ENCODE measurements at regions not wholly inside any gene's neighbourhood (a gene's known extent, or its start where the extent isn't known, plus 50 kb on each side); places are given as distances from the start of the nearest gene placed in this dataset.

- POLR2A ChIA-PET = no interaction called here
- TF ChIP-seq NFE2L2 (conservative IDR thresholded peaks at IDR 0.05; ENCODE audit: low read length) = no peak
- TF ChIP-seq CBX2 (IDR thresholded peaks at IDR 0.05; ENCODE audit: borderline replicate concordance, low read depth) = no peak
- TF ChIP-seq E2F6 (IDR thresholded peaks at IDR 0.05; ENCODE audit: borderline replicate concordance, low read depth) = no peak
- TF ChIP-seq ZNF302 (CRISPR knock-in tag; IDR thresholded peaks at IDR 0.05) = no peak
- TF ChIP-seq TP53 (CRISPR knock-in tag; IDR thresholded peaks at IDR 0.05) = no peak
Measured at GRCh38 chr5:73330613-73331012, 118.0 kb downstream of the FOXD1 start.

GRCh38 chr5:73328640-73329039, 119.9 kb downstream of the FOXD1 start:
- FAIRE-seq = peak; percentile 23
- 0 out of 3 replicates have a peak, but pooled peaks cover 2% of the 10 kb centered on the region for H3K4me1 ChIP-seq
- DNase-seq (ENCODE audit: low read depth in 1 of 2, low spot score in 1 of 2) = no peak
- H3K4me3 ChIP-seq = no peak overlapping the region
- 87% methylated on average over 1 of the region's 1 CpG for WGBS (ENCODE audit: missing lambda C conversion rate)
- peaks cover 21% of the 10 kb centered on the region for H3K9me3 ChIP-seq
- ChIA-PET POLR2A (no interaction called here), CTCF (no interaction called here)
- no peak for TF ChIP-seq MAFK (IDR thresholded peaks at IDR 0.05; ENCODE audit: partially characterized antibody)
- H3K4me2 ChIP-seq = no peak overlapping the region
- H3K27ac ChIP-seq = no peak overlapping the region
- no peak for ATAC-seq

More at GRCh38 chr5:73330613-73331012, 118.0 kb downstream of the FOXD1 start:
- ATAC-seq (no peak), FAIRE-seq (no peak), DNase-seq (ENCODE audit: low read depth in 1 of 2, low spot score in 1 of 2) (no peak)
- H3K27ac ChIP-seq = no peak overlapping the region
- no peak overlapping the region for H3K4me2 ChIP-seq
- H3K4me1 ChIP-seq = 0 out of 3 replicates have a peak, but pooled peaks cover 2% of the 10 kb centered on the region
- 4% methylated on average over 1 of the region's 1 CpG for WGBS (ENCODE audit: missing lambda C conversion rate)
- CTCF ChIA-PET = no interaction called here
- peaks cover 21% of the 10 kb centered on the region for H3K9me3 ChIP-seq
- H3K4me3 ChIP-seq = no peak overlapping the region

- DNase-seq (ENCODE audit: low read depth in 1 of 2, low spot score in 1 of 2) = no peak
- 45% methylated on average over 2 of the region's 2 CpGs for WGBS (ENCODE audit: missing lambda C conversion rate)
- 0 out of 6 replicates have a peak overlapping the region, but pooled peaks of 1 of the 2 experiments have one; percentile 0 for H3K27ac ChIP-seq
- no peak for FAIRE-seq
- POLR2A ChIA-PET = no interaction called here
- peaks cover 21% of the 10 kb centered on the region for H3K9me3 ChIP-seq
- 0 out of 6 replicates have a peak, but pooled peaks of 1 of the 2 experiments have one; percentile 19 for ATAC-seq
- TF ChIP-seq POLR2A (IDR thresholded peaks at IDR 0.05; ENCODE audit: low read length) = no peak
- TF ChIP-seq HDAC2 (IDR thresholded peaks at IDR 0.05) = no peak
- no peak for TF ChIP-seq ZFP36 (IDR thresholded peaks at IDR 0.05; ENCODE audit: borderline replicate concordance, partially characterized antibody)
- TF ChIP-seq JUN (IDR thresholded peaks at IDR 0.05) = no peak
- no peak for TF ChIP-seq ATOH8 (CRISPR knock-in tag; IDR thresholded peaks at IDR 0.05; ENCODE audit: low read depth)
- TF ChIP-seq EHF (CRISPR knock-in tag; IDR thresholded peaks at IDR 0.05) = no peak
- peak; percentile 55 for TF ChIP-seq MAFK (IDR thresholded peaks at IDR 0.05; ENCODE audit: partially characterized antibody)
- TF ChIP-seq TFCP2L1 (CRISPR knock-in tag; IDR thresholded peaks at IDR 0.05) = no peak
- no peak for TF ChIP-seq ELK1 (IDR thresholded peaks at IDR 0.05; ENCODE audit: low read depth, low read length)
- TF ChIP-seq RNF2 (IDR thresholded peaks at IDR 0.05; ENCODE audit: borderline replicate concordance, low read depth) = no peak
- TF ChIP-seq HEYL (CRISPR knock-in tag; IDR thresholded peaks at IDR 0.05) = no peak
- peak; percentile 78 for TF ChIP-seq NFE2L2 (conservative IDR thresholded peaks at IDR 0.05; ENCODE audit: low read length)
- TF ChIP-seq TP53 (CRISPR knock-in tag; IDR thresholded peaks at IDR 0.05) = no peak
- 0 out of 3 replicates have a peak, but pooled peaks cover 2% of the 10 kb centered on the region for H3K4me1 ChIP-seq
- H3K4me3 ChIP-seq = no peak overlapping the region
- no peak overlapping the region for H3K4me2 ChIP-seq
- CTCF ChIA-PET = interaction anchor here (1.5 kb wide), 1 partner anchor 14 kb away, joined by 3 read pairs; no protein-coding TSS in a partner anchor
Measured at GRCh38 chr5:73327908-73328455, 120.6 kb downstream of the FOXD1 start.

- no peak for DNase-seq (ENCODE audit: low read depth in 1 of 2, low spot score in 1 of 2)
- no peak for FAIRE-seq
- Histone ChIP-seq H3K4me2 (no peak overlapping the region), H3K27ac (no peak overlapping the region), H3K9me3 (peaks cover 3% of the 10 kb centered on the region; the same call in 1 of the 3 replicates), H3K4me1 (0 out of 3 replicates have a peak, but pooled peaks cover 2% of the 10 kb centered on the region), H3K4me3 (no peak overlapping the region)
- WGBS (ENCODE audit: missing lambda C conversion rate) = 65% methylated on average over 3 of the region's 3 CpGs
- CTCF ChIA-PET = interaction anchor here (0.9 kb wide), 1 partner anchor 19 kb away, joined by 3 read pairs; no protein-coding TSS in a partner anchor
- POLR2A ChIA-PET = no interaction called here
- no peak for ATAC-seq
- no peak for TF ChIP-seq CTCF (IDR thresholded peaks at IDR 0.05)
- no peak for TF ChIP-seq ELK1 (IDR thresholded peaks at IDR 0.05; ENCODE audit: low read depth, low read length)
- no peak for TF ChIP-seq NPAS2 (CRISPR knock-in tag; IDR thresholded peaks at IDR 0.05; ENCODE audit: borderline replicate concordance)
- TF ChIP-seq HDAC2 (IDR thresholded peaks at IDR 0.05) = no peak
- TF ChIP-seq POLR2A (IDR thresholded peaks at IDR 0.05; ENCODE audit: low read length) = no peak
- no peak for TF ChIP-seq TP53 (CRISPR knock-in tag; IDR thresholded peaks at IDR 0.05)
- TF ChIP-seq HOXB5 (CRISPR knock-in tag; IDR thresholded peaks at IDR 0.05) = no peak
- TF ChIP-seq CBX8 (IDR thresholded peaks at IDR 0.05) = no peak
- no peak for TF ChIP-seq ZSCAN20 (CRISPR knock-in tag; IDR thresholded peaks at IDR 0.05)
- TF ChIP-seq USF2 (IDR thresholded peaks at IDR 0.05) = no peak
- TF ChIP-seq KDM1A (IDR thresholded peaks at IDR 0.05; ENCODE audit: low read depth) = no peak
- TF ChIP-seq SREBF2 (IDR thresholded peaks at IDR 0.05) = no peak
Measured at GRCh38 chr5:73325546-73325945, 123.0 kb downstream of the FOXD1 start.

Data from A549 (cell line).